HG03342 (cell line): ENCODE measurements at regions not wholly inside any gene's neighbourhood (a gene's known extent, or its start where the extent isn't known, plus 50 kb on each side); places are given as distances from the start of the nearest gene placed in this dataset.

ENCODE experiments used
- ATAC-seq: cut with Tn5 transposase; IDR thresholded peaks from one replicate; pipeline ENCODE4 v1.9.1; 2021; ENCODE audit warnings: mild to moderate bottlenecking, moderate library complexity; ENCODE audit not compliant: unreplicated experiment

DNA sequence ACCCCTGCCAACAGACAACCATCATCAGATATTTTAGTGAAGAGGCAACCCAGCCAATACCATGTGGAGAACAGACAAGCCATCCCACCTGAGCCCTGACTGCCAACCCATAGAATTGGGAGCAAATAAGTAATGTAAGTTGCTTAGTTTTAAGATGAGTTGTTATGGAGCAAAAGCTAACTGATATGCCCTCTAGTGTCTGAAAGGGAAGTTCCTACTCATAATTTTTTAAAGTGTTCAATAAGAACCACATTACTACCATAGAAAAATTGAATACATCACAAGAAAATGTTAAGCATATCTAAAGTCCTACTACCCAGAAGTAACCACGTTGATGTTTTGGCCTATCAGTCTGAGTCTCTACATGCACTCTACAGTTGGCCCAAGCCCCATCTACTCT is 50.8 kb upstream of the SLC36A4 start:
- no peak for ATAC-seq

DNA sequence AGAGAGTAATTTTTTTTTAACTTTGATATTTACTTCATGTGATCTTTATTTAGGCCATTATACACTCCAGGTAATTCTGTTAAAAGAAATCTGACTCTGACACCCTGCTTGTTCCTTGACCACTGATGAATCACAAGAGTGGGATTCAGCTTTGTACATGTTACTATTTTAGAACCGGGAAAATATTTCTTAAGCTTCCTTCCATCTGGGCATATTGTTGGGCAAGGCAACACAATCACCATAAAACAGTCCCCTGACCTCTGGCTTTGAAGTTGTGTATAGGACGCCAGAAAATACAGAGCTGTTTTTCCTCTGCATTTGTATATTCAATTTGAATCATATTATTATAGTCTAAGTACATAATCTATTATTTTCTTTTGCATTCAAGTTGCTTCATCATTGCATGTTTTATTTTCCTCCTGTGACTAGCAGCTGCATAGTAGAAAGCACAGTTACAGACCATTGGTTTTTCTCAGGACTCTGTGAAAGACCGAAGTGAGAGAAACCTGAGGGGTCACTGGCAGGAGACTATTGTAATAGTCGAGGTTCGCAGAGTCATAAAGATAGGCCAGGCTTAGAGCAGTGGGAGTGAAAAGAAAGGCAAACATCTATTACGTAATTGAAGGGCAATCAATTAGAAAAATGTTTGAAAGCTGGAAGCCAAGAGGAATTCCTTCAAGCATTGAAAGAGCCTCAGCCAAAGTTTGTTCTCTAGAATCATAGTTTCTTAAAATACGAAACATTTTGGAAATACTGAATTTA is 51.8 kb upstream of the SLC36A4 start:
- no peak for ATAC-seq

DNA sequence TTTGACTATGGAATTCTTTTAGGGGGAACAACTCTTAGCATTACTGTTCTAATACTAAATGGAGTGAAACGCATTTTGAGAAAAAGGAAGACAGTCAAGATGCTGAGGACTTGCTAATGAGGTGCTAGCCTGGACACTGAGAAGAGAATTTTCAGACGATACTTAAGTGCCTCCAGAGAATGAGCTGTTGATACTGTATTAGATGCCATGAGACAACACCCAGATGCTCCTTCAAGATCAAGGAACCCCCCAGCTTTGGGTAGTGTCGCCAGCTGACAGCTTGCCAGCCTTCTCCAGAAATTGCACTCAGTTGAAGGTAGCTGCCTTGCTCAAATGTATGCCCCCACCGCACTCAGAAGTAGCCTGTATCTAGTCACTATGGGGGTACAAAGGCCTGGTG is 52.5 kb upstream of the SLC36A4 start:
- ATAC-seq = no peak

DNA sequence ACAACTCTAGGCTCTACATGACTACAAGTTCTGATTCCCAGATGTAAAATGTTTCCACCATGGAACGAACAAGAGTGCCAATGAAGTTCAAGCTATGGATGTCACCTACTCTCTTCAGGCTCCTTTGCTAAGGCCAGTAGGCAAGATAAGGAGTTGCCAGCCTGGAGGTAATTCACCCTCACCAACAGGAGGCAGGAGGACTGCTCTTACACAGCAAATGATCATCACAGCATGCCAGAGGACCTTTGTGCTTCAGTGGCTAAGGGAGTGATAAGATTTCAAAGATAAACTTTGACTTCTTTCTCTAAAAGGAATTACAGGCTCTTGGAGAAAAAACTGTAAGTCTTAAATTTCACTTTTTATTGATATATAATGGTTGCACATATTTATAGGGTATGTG is 54.1 kb upstream of the SLC36A4 start:
- ATAC-seq = no peak

DNA sequence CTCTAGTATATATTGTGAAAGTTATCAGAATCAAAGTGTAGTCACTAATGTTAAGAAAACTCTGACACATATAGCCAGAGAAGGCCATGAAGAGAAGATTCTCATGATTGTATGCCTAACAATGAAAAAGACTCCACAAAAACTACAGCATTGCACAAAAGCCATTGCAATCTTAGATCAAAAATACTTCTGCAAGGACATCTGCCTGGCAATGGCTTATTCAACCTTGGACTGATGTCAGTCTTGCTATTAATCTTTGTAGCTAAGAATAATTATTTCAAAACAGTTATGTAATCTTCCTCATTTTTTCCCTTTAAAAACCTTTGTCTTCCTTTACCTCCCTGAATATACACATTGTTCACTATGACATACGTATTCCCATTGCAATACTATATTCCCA is 55.3 kb upstream of the SLC36A4 start:
- no peak for ATAC-seq

DNA sequence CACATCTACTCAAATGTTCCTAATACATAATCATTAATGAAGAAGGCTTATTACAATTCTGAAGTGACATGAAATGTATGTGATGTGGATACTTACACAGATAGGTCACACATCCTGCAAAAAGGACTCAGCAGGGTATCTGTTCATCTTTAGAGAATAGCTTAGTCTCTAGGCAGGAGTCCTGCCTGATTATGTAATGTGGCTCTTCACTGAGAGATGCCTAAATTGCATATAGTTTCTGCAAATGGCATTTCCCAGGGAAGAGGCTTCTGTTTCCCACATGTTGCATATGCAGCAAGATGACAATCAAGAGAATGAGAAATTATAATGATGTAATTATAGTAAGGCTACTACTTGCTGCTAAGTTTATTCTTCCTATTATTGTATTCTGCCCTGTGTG is 58.8 kb upstream of the SLC36A4 start:
- ATAC-seq = no peak

DNA sequence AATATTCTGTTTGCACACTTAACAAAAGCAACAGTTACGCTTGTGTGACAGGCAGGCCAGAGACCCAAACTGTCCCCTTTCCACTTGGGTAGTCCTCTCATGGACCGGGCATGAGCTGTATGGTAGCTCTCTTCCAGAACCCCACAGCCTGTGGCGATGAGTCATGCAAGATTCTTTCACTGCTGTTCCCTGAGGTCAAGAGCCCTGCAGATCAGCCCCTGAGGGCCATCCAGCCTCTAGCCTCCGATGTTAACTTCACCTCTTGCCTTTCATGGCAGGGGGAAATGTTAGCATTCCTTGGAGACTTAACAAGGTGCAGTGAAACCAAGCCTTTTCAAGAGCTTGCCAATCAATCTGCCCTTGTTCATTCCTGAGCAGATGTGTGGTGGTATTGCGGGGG is 63.2 kb upstream of the DEUP1 start:
- no peak for ATAC-seq

DNA sequence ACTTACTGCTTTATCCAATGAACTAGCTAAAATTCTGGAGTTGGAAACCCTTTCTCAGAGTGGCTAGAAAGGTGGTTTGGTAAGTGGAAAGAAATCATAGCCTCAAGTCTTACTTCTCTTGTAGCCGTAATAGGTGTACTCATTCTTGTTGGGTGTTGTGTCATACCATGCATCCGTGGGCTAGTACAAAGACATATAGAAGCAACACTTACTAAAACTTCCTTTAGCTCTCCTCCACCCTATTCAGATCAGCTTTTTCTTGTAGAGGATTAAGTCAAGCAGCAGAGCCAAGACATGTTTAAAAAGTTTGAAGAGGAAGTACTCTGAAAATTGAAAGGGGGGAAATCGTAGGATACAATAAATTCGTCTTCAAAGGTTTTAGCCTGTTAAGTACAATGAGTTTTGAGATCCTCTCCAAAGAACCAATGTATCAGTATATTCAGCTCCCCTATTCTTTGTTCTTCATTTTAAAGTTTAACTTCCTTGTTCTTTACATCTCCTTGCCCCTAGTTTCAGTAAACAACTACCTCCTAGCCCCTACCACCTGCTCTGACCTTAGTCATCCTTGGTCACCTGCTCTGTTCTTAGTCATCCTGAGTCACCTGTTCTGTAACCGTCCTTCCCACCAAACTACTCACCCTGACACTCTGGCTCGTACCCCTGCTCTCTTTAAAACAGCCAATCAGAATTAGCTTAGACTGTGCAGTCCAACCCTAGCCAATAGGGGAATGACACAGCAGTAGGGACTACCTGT is 62.1 kb upstream of the DEUP1 start:
- no peak for ATAC-seq

DNA sequence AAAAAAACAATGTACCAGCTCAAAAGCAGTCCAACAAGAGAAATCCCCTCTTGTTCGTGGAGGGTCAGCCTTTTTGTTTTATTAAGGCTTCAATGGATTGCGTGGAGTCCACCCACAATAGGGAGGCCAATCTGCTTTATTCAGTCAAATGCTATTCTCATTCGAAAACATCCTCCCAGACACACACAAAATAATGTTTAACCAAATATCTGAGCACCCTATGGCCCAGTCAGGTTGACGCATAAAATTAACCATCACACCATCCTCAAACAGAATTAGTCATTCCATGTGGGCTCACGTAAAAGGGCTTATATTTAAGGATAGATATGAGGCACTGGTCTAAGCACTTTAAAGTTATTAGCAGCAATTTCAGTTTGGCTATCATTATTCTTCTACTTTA is 58.9 kb upstream of the DEUP1 start:
- ATAC-seq = no peak

DNA sequence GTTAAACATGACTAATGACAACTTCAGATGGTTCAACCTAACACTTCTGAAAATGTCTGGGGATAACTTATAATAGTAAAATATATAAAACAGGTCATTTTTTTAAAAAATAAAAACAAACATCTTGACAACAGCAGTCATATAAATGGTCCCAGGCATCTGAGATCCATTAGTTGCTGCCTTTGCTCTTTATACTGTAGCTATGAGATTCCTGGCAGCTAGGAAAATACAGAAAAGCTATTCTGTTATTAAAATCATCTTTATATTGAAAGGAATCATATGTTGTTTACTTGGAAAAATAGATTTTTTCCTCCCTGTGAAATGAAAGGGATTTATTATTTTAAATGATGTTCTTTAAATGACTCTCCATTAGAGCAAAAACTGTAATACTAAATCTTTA is 55.7 kb upstream of the DEUP1 start:
- no peak for ATAC-seq

DNA sequence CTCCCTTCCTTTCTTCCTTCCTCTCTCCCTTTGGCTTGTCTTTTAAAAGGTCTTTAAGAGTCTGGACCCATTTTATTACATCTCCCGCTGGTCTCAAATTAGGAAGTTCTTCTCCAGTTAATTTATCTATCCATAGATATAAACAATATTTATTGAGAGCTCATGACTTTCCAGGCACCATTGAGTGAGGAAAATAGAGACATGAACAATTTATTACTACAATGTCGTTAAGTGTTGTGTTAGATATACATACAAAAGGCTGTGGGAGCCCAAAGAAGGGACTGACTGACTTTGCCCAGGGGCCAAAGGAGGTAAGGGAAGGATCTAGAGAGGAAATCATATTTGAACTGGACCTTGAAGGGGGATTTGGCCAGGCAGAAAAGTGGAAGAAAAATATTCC is 51.6 kb upstream of the DEUP1 start:
- no peak for ATAC-seq

DNA sequence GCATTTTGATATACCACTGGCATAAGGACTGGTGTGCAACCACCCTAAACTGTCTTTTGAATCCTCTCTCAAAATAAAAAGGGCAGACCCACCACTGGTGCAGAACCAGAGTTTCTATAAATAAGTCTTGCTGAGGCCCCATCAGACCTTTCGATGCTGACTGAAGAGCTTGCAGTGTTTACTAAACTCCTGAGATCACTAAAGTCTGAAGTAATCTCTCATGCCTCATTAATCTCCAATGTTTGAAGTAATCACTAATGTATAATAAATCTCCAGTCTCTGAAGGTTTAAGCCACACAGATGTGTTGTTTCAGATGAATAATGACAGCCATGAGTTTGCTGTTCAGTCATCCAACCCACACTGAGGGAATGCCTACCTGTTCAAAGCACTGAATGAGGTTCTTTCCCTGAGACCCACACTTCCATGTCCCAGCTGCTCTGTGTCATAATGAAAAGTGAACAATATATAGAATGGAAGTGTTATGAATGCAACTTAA is 50.6 kb upstream of the DEUP1 start:
- peak; percentile 76 for ATAC-seq
